Ectodermal cell (in vitro differentiated cells): ENCODE measurements at regions not wholly inside any gene's neighbourhood (a gene's known extent, or its start where the extent isn't known, plus 50 kb on each side); places are given as distances from the start of the nearest gene placed in this dataset.

Experiments
- H3K27ac ChIP-seq: 2 replicates; pipeline ENCODE4 v1.7.0; 2013; ENCODE audit warnings: mild to moderate bottlenecking, low read depth, low read length; ENCODE audit not compliant: insufficient read depth, poor library complexity, severe bottlenecking
- H3K27me3 ChIP-seq: 2 replicates; pipeline ENCODE4 v1.7.0; 2013; ENCODE audit warnings: mild to moderate bottlenecking, low read length; ENCODE audit not compliant: insufficient read depth, control insufficient read depth, poor library complexity, severe bottlenecking
- H3K36me3 ChIP-seq: one replicate; pipeline ENCODE4 v1.7.0; 2013; ENCODE audit warnings: low read length; ENCODE audit not compliant: control insufficient read depth, insufficient read depth
- H3K4me1 ChIP-seq: one replicate; pipeline ENCODE4 v1.7.0; 2013; ENCODE audit warnings: low read length; ENCODE audit not compliant: control insufficient read depth, insufficient read depth
- H3K4me3 ChIP-seq: 2 replicates; pipeline ENCODE4 v1.7.0; 2013; ENCODE audit warnings: low read depth, low read length, control low read depth; ENCODE audit not compliant: insufficient read depth
- H3K9me3 ChIP-seq: 2 replicates; pipeline ENCODE4 v1.7.0; 2013; ENCODE audit warnings: mild to moderate bottlenecking, low read length, moderate library complexity; ENCODE audit not compliant: control insufficient read depth
- WGBS, 2 experiments: methylation state at CpG; one replicate each; pipeline ENCODE4 v1.1.7; 2013; ENCODE audit warnings: missing lambda C conversion rate in 2 of 2; 5-methylcytosine and 5-hydroxymethylcytosine counted together

GRCh38 chr6:43924222-43924702 is 154.3 kb downstream of the VEGFA start:
- H3K4me3 ChIP-seq, result no peak overlapping the region
- H3K36me3 ChIP-seq, result no peaks in the 10 kb centered on the region
- no peaks in the 10 kb centered on the region for H3K9me3 ChIP-seq
- no peaks in the 10 kb centered on the region for H3K4me1 ChIP-seq
- no peak overlapping the region for H3K27ac ChIP-seq
- 87 to 90% methylated on average over 12 of the region's 12 CpGs for WGBS, 2 experiments
- no peaks in the 10 kb centered on the region for H3K27me3 ChIP-seq

- Histone ChIP-seq H3K4me3 (no peak overlapping the region), H3K27me3 (no peaks in the 10 kb centered on the region), H3K9me3 (no peaks in the 10 kb centered on the region), H3K27ac (no peak overlapping the region), H3K4me1 (no peaks in the 10 kb centered on the region), H3K36me3 (no peaks in the 10 kb centered on the region)
- 90 to 92% methylated on average over 15 of the region's 15 CpGs for WGBS, 2 experiments
These were observed 153.6 kb downstream of the VEGFA start for GRCh38 chr6:43923376-43924221.

DNA sequence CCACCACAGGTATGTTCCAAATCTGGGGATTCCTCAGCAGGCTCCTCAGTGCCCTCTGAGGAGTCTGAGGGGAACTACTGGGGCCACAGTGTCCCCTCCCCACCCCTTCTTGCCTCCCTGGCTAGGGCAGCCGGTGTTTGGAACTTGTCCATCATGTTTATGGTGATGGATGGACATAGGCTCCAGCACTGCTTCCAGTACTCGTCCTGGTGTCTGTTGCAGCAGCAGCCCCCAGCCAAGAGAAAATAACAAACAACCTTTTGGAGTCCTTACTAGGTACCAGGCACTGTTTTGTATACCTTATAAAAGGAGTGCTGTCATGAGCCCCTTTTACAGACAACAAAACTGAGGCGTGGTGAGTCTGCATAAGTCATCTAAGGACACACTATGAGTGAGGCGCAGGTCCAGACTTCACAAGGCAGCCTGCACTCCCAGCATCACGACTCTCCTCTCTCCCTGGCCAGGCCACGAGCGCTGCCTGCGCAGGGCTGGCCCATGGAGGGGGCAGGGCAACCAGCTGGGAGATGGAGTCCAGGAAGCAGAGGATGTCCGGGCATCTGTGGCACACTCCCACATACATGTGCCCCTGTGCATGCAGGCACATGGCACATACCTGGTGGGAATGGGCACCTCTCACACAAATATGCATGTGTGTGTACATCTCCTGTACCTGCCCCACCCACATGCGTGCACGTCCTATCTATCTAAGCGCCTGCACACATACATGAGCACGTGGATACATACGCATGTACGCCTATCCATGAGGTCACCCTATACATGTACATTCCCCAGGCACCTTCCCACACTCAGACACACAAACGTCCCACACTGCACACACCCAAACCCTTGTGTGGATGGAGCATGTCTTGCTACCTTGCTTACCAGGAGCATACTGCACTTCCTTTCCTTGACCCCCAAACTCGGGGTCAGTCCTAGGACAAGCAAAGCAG is 152.7 kb downstream of the VEGFA start:
- H3K9me3 ChIP-seq, result no peaks in the 10 kb centered on the region
- WGBS, 2 experiments, result 92 to 94% methylated on average over 16 of the region's 17 CpGs
- no peaks in the 10 kb centered on the region for H3K27me3 ChIP-seq
- no peaks in the 10 kb centered on the region for H3K4me1 ChIP-seq
- no peaks in the 10 kb centered on the region for H3K36me3 ChIP-seq
- no peak overlapping the region for H3K4me3 ChIP-seq
- no peak overlapping the region for H3K27ac ChIP-seq

GRCh38 chr6:43921548-43922425 is 151.8 kb downstream of the VEGFA start:
- Histone ChIP-seq H3K27me3 (no peaks in the 10 kb centered on the region), H3K27ac (no peak overlapping the region), H3K4me3 (no peak overlapping the region), H3K9me3 (no peaks in the 10 kb centered on the region), H3K36me3 (no peaks in the 10 kb centered on the region), H3K4me1 (no peaks in the 10 kb centered on the region)
- WGBS, 2 experiments, result 94 to 95% methylated on average over 20 of the region's 20 CpGs

- Histone ChIP-seq H3K36me3 (no peaks in the 10 kb centered on the region), H3K4me1 (no peaks in the 10 kb centered on the region), H3K27me3 (no peaks in the 10 kb centered on the region), H3K9me3 (no peaks in the 10 kb centered on the region), H3K27ac (no peak overlapping the region), H3K4me3 (no peak overlapping the region)
- WGBS, 2 experiments, result 87 to 89% methylated on average over 9 of the region's 9 CpGs
These were observed 151.0 kb downstream of the VEGFA start for GRCh38 chr6:43921039-43921438.

GRCh38 chr6:43919774-43920173 is 149.8 kb downstream of the VEGFA start:
- no peaks in the 10 kb centered on the region for H3K27me3 ChIP-seq
- no peak overlapping the region for H3K27ac ChIP-seq
- H3K36me3 ChIP-seq, result no peaks in the 10 kb centered on the region
- H3K4me3 ChIP-seq, result no peak overlapping the region
- 74 to 76% methylated on average over 2 of the region's 2 CpGs for WGBS, 2 experiments
- H3K9me3 ChIP-seq, result no peaks in the 10 kb centered on the region
- H3K4me1 ChIP-seq, result no peaks in the 10 kb centered on the region

DNA sequence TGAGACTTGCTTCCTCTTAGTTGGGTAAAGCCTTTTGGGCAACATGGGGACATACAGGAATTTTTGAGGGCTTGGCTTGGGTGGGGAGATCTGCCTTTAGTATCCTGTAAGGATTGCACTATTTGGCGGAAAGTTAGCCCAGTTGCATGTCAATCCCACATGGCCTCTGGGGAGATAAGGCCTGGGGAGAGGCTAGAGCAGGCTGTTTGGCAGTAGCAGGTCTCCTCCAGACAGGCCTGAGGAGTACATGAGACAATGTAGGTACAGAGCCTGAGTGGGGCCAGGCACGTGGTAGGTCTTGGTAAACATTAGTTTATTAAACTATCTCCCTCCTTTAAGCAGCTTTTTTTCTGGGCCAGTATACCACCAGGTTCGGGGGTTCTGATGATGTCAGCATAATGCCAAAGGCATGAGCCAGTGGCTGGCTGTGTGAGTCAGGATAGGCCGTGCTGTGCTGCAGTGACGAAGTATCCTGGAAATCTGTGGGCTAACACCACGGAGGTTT is 147.9 kb downstream of the VEGFA start:
- peaks cover 9% of the 10 kb centered on the region for H3K4me1 ChIP-seq
- H3K27me3 ChIP-seq, result no peaks in the 10 kb centered on the region
- WGBS, 2 experiments, result 88 to 90% methylated on average over 6 of the region's 6 CpGs
- H3K36me3 ChIP-seq, result no peaks in the 10 kb centered on the region
- H3K27ac ChIP-seq, result no peak overlapping the region
- H3K9me3 ChIP-seq, result no peaks in the 10 kb centered on the region
- H3K4me3 ChIP-seq, result no peak overlapping the region

GRCh38 chr6:43916924-43917877 is 147.2 kb downstream of the VEGFA start:
- no peaks in the 10 kb centered on the region for H3K36me3 ChIP-seq
- H3K27me3 ChIP-seq, result no peaks in the 10 kb centered on the region
- H3K4me3 ChIP-seq, result no peak overlapping the region
- WGBS, 2 experiments, result 87 to 91% methylated on average over 11 to 12 of the region's 12 CpGs
- no peaks in the 10 kb centered on the region for H3K9me3 ChIP-seq
- H3K27ac ChIP-seq, result no peak overlapping the region
- peaks cover 9% of the 10 kb centered on the region for H3K4me1 ChIP-seq
